Transverse colon (tissue), 4 donors: ENCODE measurements at regions not wholly inside any gene's neighbourhood (a gene's known extent, or its start where the extent isn't known, plus 50 kb on each side); places are given as distances from the start of the nearest gene placed in this dataset.
"Not testable (repeated sequence)": the region's sequence is repeated elsewhere in the genome, so short reads cannot be mapped to it uniquely, and the experiment has no call there.

Experiments used
- DNase-seq: peaks from one replicate; pipeline ENCODE4 v3.0.0-alpha.2; 2019
- H3K27ac ChIP-seq, 4 donors: fragments of 200-600 bp; sonication (generic); 2 replicates each; pipeline ENCODE4 v1.5.1; 2016 to 2018; ENCODE audit warnings: inconsistent platforms in 4 of 4
- H3K27me3 ChIP-seq: fragments of 200-600 bp; sonication (generic); 2 replicates; pipeline ENCODE4 v1.5.1; 2017; ENCODE audit warnings: inconsistent platforms
- H3K36me3 ChIP-seq, 4 donors: fragments of 200-600 bp; sonication (generic); 2 replicates each; pipeline ENCODE4 v1.5.1; 2017 to 2019; ENCODE audit warnings: inconsistent platforms in 4 of 4
- H3K4me1 ChIP-seq, 4 donors: fragments of 200-600 bp; sonication (generic); 2 replicates each; pipeline ENCODE4 v1.5.1; 2017 to 2020; ENCODE audit warnings: inconsistent platforms in 4 of 4
- H3K4me3 ChIP-seq, 4 donors: fragments of 200-600 bp; sonication (generic); 1 replicate in 1 of 4; 2 replicates in 3 of 4; pipeline versions ENCODE4 v1.5.1 to v1.6.1; 2017 to 2019; ENCODE audit warnings: inconsistent platforms in 4 of 4
- H3K9me3 ChIP-seq, 2 donors: fragments of 200-600 bp; sonication (generic); 2 replicates each; pipeline ENCODE4 v1.5.1; 2017 to 2019; ENCODE audit warnings: inconsistent platforms in 2 of 2
- CTCF ChIP-seq, 5 experiments: fragments of 200-600 bp in 3 of 5; fragments of 450-650 bp in 2 of 5; sonication (generic) in 3 of 5; IDR thresholded peaks; 1 replicate in 2 of 5; 2 replicates in 3 of 5; pipeline ENCODE4 v1.5.1; 2016 to 2017; ENCODE audit warnings: antibody characterized with exemption in 5 of 5, inconsistent platforms in 3 of 5, mild to moderate bottlenecking in 2 of 5, moderate library complexity in 1 of 5
- EP300 ChIP-seq: sonication (generic); formaldehyde crosslinking; IDR thresholded peaks from one replicate; pipeline ENCODE4 v1.6.1; 2017; ENCODE audit warnings: antibody characterized with exemption, low read depth
- POLR2A ChIP-seq: fragments of 450-650 bp; IDR thresholded peaks from one replicate; pipeline ENCODE4 v1.6.1; 2016; ENCODE audit warnings: antibody characterized with exemption, mild to moderate bottlenecking, moderate library complexity
- POLR2AphosphoS5 ChIP-seq, 3 donors: sonication (generic); formaldehyde crosslinking; IDR thresholded peaks; one replicate each; pipeline ENCODE4 v1.6.1; 2016; ENCODE audit warnings: antibody characterized with exemption in 3 of 3
- WGBS, 2 donors: methylation state at CpG; one replicate each; pipeline ENCODE4 v1.1.5; 2018; ENCODE audit warnings: low coverage in 1 of 2; 5-methylcytosine and 5-hydroxymethylcytosine counted together
- in situ Hi-C, 4 donors: fragments of 200-750 bp; cut with MboI; loops; one replicate each; pipeline versions ENCODE4 v1.15.0 to v1.15.1; 2017; ENCODE audit warnings: low sequenced_read_pairs in 3 of 4, low pct_ligation_motif_present in 1 of 4, low pct_unique_long_range_greater_than_20kb in 1 of 4
- intact Hi-C: fragments of 100-400 bp; cut with DNase I; formaldehyde crosslinking; loops from one replicate; pipeline ENCODE4 v1.15.1; 2023; ENCODE audit warnings: low total_unique reads

GRCh38 chr6:86609549-86610388 lies 327.6 kb upstream of the HTR1E start:
- Histone ChIP-seq H3K9me3 (peaks cover 0 to 1% of the 10 kb centered on the region in 2 donors), H3K4me3 (no peak overlapping the region), H3K4me1 (no peaks in the 10 kb centered on the region), H3K27me3 (no peaks in the 10 kb centered on the region), H3K36me3 (no peaks in the 10 kb centered on the region), H3K27ac (no peak overlapping the region)
- TF ChIP-seq CTCF (IDR thresholded peaks at IDR 0.05) (no peak), EP300 (no peak), POLR2A (no peak), POLR2AphosphoS5 (IDR thresholded peaks at IDR 0.05) (no peak)
- WGBS, 2 donors: 54% methylated on average over 9 of the region's 9 CpGs; no CpG with 5 or more reads in 1 of the 2 donors
- intact Hi-C loops (no loop called here), in situ Hi-C loops (no loop called here)
- no peak for DNase-seq

GRCh38 chr6:86603364-86603763 lies 334.0 kb upstream of the HTR1E start:
- WGBS, 2 donors: 0 to 75% methylated on average over 1 to 3 of the region's 3 CpGs
- H3K27ac ChIP-seq, DNase-seq, in situ Hi-C loops, H3K4me1 ChIP-seq, intact Hi-C loops, H3K4me3 ChIP-seq, H3K9me3 ChIP-seq, H3K27me3 ChIP-seq, H3K36me3 ChIP-seq: not testable (repeated sequence)

- H3K27ac ChIP-seq, DNase-seq, H3K36me3 ChIP-seq, H3K4me3 ChIP-seq, intact Hi-C loops, H3K9me3 ChIP-seq, in situ Hi-C loops, H3K4me1 ChIP-seq, H3K27me3 ChIP-seq: not testable (repeated sequence)
- WGBS, 2 donors: 63 to 64% methylated on average over 5 to 6 of the region's 6 CpGs
These were observed 335.2 kb upstream of the HTR1E start for GRCh38 chr6:86602093-86602492.

GRCh38 chr6:86598969-86599368 lies 338.4 kb upstream of the HTR1E start:
- intact Hi-C loops, DNase-seq: not testable (repeated sequence)

GRCh38 chr6:86595641-86596040 lies 341.7 kb upstream of the HTR1E start:
- intact Hi-C loops: no loop called here
- 35 to 52% methylated on average over 3 of the region's 3 CpGs for WGBS, 2 donors
- TF ChIP-seq CTCF (IDR thresholded peaks at IDR 0.05) (no peak), POLR2AphosphoS5 (IDR thresholded peaks at IDR 0.05) (no peak), POLR2A (no peak), EP300 (no peak)
- in situ Hi-C loops: no loop called here
- Histone ChIP-seq H3K27ac (no peak overlapping the region), H3K4me1 (no peaks in the 10 kb centered on the region), H3K9me3 (no peaks in the 10 kb centered on the region), H3K4me3 (no peak overlapping the region), H3K27me3 (no peaks in the 10 kb centered on the region), H3K36me3 (no peaks in the 10 kb centered on the region)
- no peak for DNase-seq

More at GRCh38 chr6:86598969-86599368, 338.4 kb upstream of the HTR1E start:
- H3K27me3 ChIP-seq, H3K4me1 ChIP-seq, H3K36me3 ChIP-seq, H3K9me3 ChIP-seq, in situ Hi-C loops, H3K4me3 ChIP-seq, H3K27ac ChIP-seq: not testable (repeated sequence)
- 45 to 57% methylated on average over 4 of the region's 4 CpGs for WGBS, 2 donors

GRCh38 chr6:86586195-86586594 lies 351.1 kb upstream of the HTR1E start:
- in situ Hi-C loops: no loop called here
- no peak overlapping the region for H3K4me3 ChIP-seq

More at GRCh38 chr6:86586195-86586594, 351.1 kb upstream of the HTR1E start:
- H3K27me3 ChIP-seq: no peaks in the 10 kb centered on the region
- DNase-seq: no peak
- 93 to 96% methylated on average over 4 of the region's 4 CpGs for WGBS, 2 donors
- H3K36me3 ChIP-seq: no peaks in the 10 kb centered on the region
- no peak overlapping the region for H3K27ac ChIP-seq
- no peaks in the 10 kb centered on the region for H3K4me1 ChIP-seq
- TF ChIP-seq EP300: no peak
- no peak for TF ChIP-seq POLR2AphosphoS5 (IDR thresholded peaks at IDR 0.05)
- no peak for TF ChIP-seq POLR2A
- H3K9me3 ChIP-seq: peaks cover 3 to 7% of the 10 kb centered on the region in 2 donors
- intact Hi-C loops: no loop called here
